Retinal pigment epithelial cell (primary cell): ENCODE measurements at regions not wholly inside any gene's neighbourhood (a gene's known extent, or its start where the extent isn't known, plus 50 kb on each side); places are given as distances from the start of the nearest gene placed in this dataset.

ENCODE experiments used
- DNase-seq: peaks from one replicate; pipeline ENCODE4 v3.0.0-alpha.2; 2010; ENCODE audit warnings: low read depth
- H3K4me3 ChIP-seq: 2 replicates; pipeline ENCODE4 v1.5.1; 2011; ENCODE audit warnings: mild to moderate bottlenecking, low read length, control low read depth, moderate library complexity
- CTCF ChIP-seq: conservative IDR thresholded peaks from 2 replicates; pipeline ENCODE4 v1.5.1; 2011; ENCODE audit warnings: low read depth, low read length, control low read depth, inconsistent platforms

- no peak for DNase-seq
- TF ChIP-seq CTCF: no peak
- H3K4me3 ChIP-seq: no peak overlapping the region
Measured at GRCh38 chr3:27540231-27540630, 56.0 kb upstream of the SLC4A7 start.

- DNase-seq: no peak
- TF ChIP-seq CTCF: no peak
- no peak overlapping the region for H3K4me3 ChIP-seq
Measured at GRCh38 chr3:27536491-27536890, 52.3 kb upstream of the SLC4A7 start.

- H3K4me3 ChIP-seq: no peak overlapping the region
- no peak for TF ChIP-seq CTCF
- DNase-seq: no peak
Measured at GRCh38 chr3:27535809-27536392, 51.7 kb upstream of the SLC4A7 start.

- H3K4me3 ChIP-seq: no peak overlapping the region
- peak; percentile 50 for TF ChIP-seq CTCF
- peak; percentile 78 for DNase-seq
Measured at GRCh38 chr3:27533718-27534573, 49.8 kb upstream of the SLC4A7 start.
